H1 (cell line): ENCODE measurements at regions not wholly inside any gene's neighbourhood (a gene's known extent, or its start where the extent isn't known, plus 50 kb on each side); places are given as distances from the start of the nearest gene placed in this dataset.

ENCODE experiments used
- CTCF ChIA-PET: fragments of 300-600 bp; sonication (Branson Sonifier 250); formaldehyde crosslinking; loops from one replicate; lab custom pipeline; 2021; ENCODE audit not compliant: partially characterized antibody; lab: Charles Lee
- POLR2A ChIA-PET: fragments of 300-600 bp; sonication (Branson Sonifier 250); formaldehyde crosslinking; loops from one replicate; lab custom pipeline; 2021; ENCODE audit warnings: inconsistent platforms; ENCODE audit not compliant: partially characterized antibody; lab: Charles Lee
- DNase-seq, 2 experiments: peaks; one replicate each; pipeline versions ENCODE4 v3.0.0 to v3.0.0-alpha.2; 2010 to 2022; ENCODE audit warnings: low spot score in 2 of 2, low read depth in 1 of 2, mixed read lengths in 1 of 2
- FAIRE-seq: peaks from 2 replicates; lab custom pipeline; 2011; peaks lifted over from hg19 to GRCh38; lab: Jason Lieb, UNC
- H2AFZ ChIP-seq: 2 replicates; pipeline ENCODE4 v1.8.1; 2012; ENCODE audit warnings: low read length, inconsistent platforms
- H2AK5ac ChIP-seq: 2 replicates; pipeline ENCODE4 v1.6.1; 2013; ENCODE audit warnings: low read depth, low read length
- H2BK120ac ChIP-seq: replicated peaks from 2 replicates; pipeline ENCODE3; 2013; ENCODE audit warnings: low read depth, low read length, inconsistent platforms
- H2BK12ac ChIP-seq: 2 replicates; pipeline ENCODE4 v1.6.1; 2013; ENCODE audit warnings: low read depth, low read length
- H2BK15ac ChIP-seq: 2 replicates; pipeline ENCODE4 v1.6.1; 2013; ENCODE audit warnings: low read length
- H2BK20ac ChIP-seq: 2 replicates; pipeline ENCODE4 v1.6.1; 2013; ENCODE audit warnings: low read length
- H2BK5ac ChIP-seq: 2 replicates; pipeline ENCODE4 v1.6.1; 2013; ENCODE audit warnings: low read depth, low read length
- H3K14ac ChIP-seq: 2 replicates; pipeline ENCODE4 v1.6.1; 2013; ENCODE audit warnings: inconsistent platforms; ENCODE audit not compliant: insufficient read length
- H3K18ac ChIP-seq: 2 replicates; pipeline ENCODE4 v1.6.1; 2013; ENCODE audit warnings: low read length; ENCODE audit errors: extremely low read depth
- H3K23ac ChIP-seq: 2 replicates; pipeline ENCODE4 v1.6.1; 2013; ENCODE audit warnings: inconsistent platforms; ENCODE audit not compliant: insufficient read length
- H3K23me2 ChIP-seq: 2 replicates; pipeline ENCODE4 v1.6.1; 2013; ENCODE audit warnings: low read depth, low read length
- H3K27ac ChIP-seq: 2 replicates; pipeline ENCODE4 v1.6.1; 2011; ENCODE audit warnings: low read depth, low read length, inconsistent platforms
- H3K27me3 ChIP-seq, 4 experiments: replicated peaks in 1 of 4; 1 replicate in 1 of 4; 2 replicates in 3 of 4; pipeline versions ENCODE4 v1.6.1 to v1.8.1; 2011 to 2013; ENCODE audit warnings: low read length in 3 of 4, mild to moderate bottlenecking in 3 of 4, inconsistent platforms in 2 of 4, mixed read lengths in 2 of 4, moderate library complexity in 1 of 4; ENCODE audit not compliant: control insufficient read depth in 3 of 4, insufficient read depth in 3 of 4; ENCODE audit errors: extremely low read depth in 1 of 4
- H3K36me3 ChIP-seq, 4 experiments: 2 replicates each; pipeline versions ENCODE4 v1.6.1 to v1.8.1; 2011 to 2013; ENCODE audit warnings: mild to moderate bottlenecking in 4 of 4, low read length in 3 of 4, moderate library complexity in 2 of 4, control low read depth in 1 of 4, inconsistent platforms in 1 of 4; ENCODE audit not compliant: insufficient read depth in 4 of 4, control insufficient read depth in 2 of 4
- H3K4ac ChIP-seq: replicated peaks from 2 replicates; pipeline ENCODE3; 2013; ENCODE audit warnings: low read length, low read depth, mixed read lengths, inconsistent platforms; ENCODE audit not compliant: insufficient read length
- H3K4me1 ChIP-seq, 4 experiments: replicated peaks in 1 of 4; 1 replicate in 1 of 4; 2 replicates in 3 of 4; pipeline versions ENCODE4 v1.6.1 to v1.8.1; 2011 to 2013; ENCODE audit warnings: low read length in 3 of 4, inconsistent platforms in 2 of 4, mixed read lengths in 1 of 4; ENCODE audit not compliant: insufficient read depth in 4 of 4, control insufficient read depth in 3 of 4
- H3K4me2 ChIP-seq, 2 experiments: 2 replicates each; pipeline versions ENCODE4 v1.6.1 to v1.8.1; 2011 to 2013; ENCODE audit warnings: low read depth in 2 of 2, low read length in 2 of 2, control low read depth in 1 of 2, inconsistent platforms in 1 of 2, mild to moderate bottlenecking in 1 of 2; ENCODE audit not compliant: insufficient read depth in 1 of 2
- H3K4me3 ChIP-seq, 4 experiments: fragments of 200-600, 300-600 bp in 1 of 4; sonication (generic), shearing (Covaris generic), sonication (Bioruptor Twin) in 1 of 4; 2 replicates each; pipeline versions ENCODE4 v1.5.1 to v1.8.1; 2011 to 2016; ENCODE audit warnings: low read length in 4 of 4, low read depth in 3 of 4, control low read depth in 2 of 4, inconsistent platforms in 2 of 4, mild to moderate bottlenecking in 2 of 4, mixed read lengths in 1 of 4, moderate library complexity in 1 of 4; ENCODE audit not compliant: insufficient read depth in 2 of 4; ENCODE audit errors: extremely low read depth in 1 of 4
- H3K56ac ChIP-seq: replicated peaks from 2 replicates; pipeline ENCODE3; 2013; ENCODE audit warnings: low read depth, mild to moderate bottlenecking, mixed read lengths, low read length, inconsistent platforms; ENCODE audit not compliant: insufficient read length
- H3K79me1 ChIP-seq: 2 replicates; pipeline ENCODE4 v1.6.1; 2013; ENCODE audit warnings: low read depth, low read length, control low read depth
- H3K79me2 ChIP-seq, 2 experiments: 2 replicates each; pipeline versions ENCODE4 v1.6.1 to v1.8.1; 2012 to 2013; ENCODE audit warnings: low read length in 2 of 2, mild to moderate bottlenecking in 2 of 2, inconsistent platforms in 1 of 2; ENCODE audit not compliant: insufficient read depth in 2 of 2, control insufficient read depth in 1 of 2
- H3K9ac ChIP-seq, 4 experiments: replicated peaks in 1 of 4; 1 replicate in 1 of 4; 2 replicates in 3 of 4; pipeline versions ENCODE4 v1.6.1 to v1.8.1; 2011 to 2013; ENCODE audit warnings: low read depth in 3 of 4, low read length in 3 of 4, control low read depth in 2 of 4, mild to moderate bottlenecking in 2 of 4, moderate library complexity in 2 of 4, inconsistent platforms in 1 of 4; ENCODE audit errors: extremely low read depth in 1 of 4
- H3K9me3 ChIP-seq, 2 experiments: 2 replicates each; pipeline versions ENCODE4 v1.6.1 to v1.8.1; 2012 to 2013; ENCODE audit warnings: mild to moderate bottlenecking in 2 of 2, moderate library complexity in 2 of 2, control low read depth in 1 of 2, inconsistent platforms in 1 of 2, low read depth in 1 of 2, low read length in 1 of 2, mixed read lengths in 1 of 2; ENCODE audit not compliant: insufficient read depth in 2 of 2
- H4K20me1 ChIP-seq, 2 experiments: replicated peaks in 1 of 2; 2 replicates each; pipeline versions ENCODE3 to v1.8.1; 2011 to 2013; ENCODE audit warnings: inconsistent platforms in 2 of 2, low read length in 2 of 2, mild to moderate bottlenecking in 1 of 2; ENCODE audit not compliant: insufficient read depth in 2 of 2, control insufficient read depth in 1 of 2
- H4K5ac ChIP-seq: 2 replicates; pipeline ENCODE4 v1.6.1; 2013; ENCODE audit warnings: low read length, low read depth, mixed read lengths, inconsistent platforms; ENCODE audit not compliant: insufficient read length
- H4K8ac ChIP-seq: 2 replicates; pipeline ENCODE4 v1.8.0; 2013; ENCODE audit warnings: mild to moderate bottlenecking, moderate library complexity, low read length, inconsistent platforms; ENCODE audit not compliant: insufficient read depth; ENCODE audit errors: extremely low read depth
- H4K91ac ChIP-seq: replicated peaks from 2 replicates; pipeline ENCODE3; 2013; ENCODE audit warnings: low read length, mixed read lengths, inconsistent platforms; ENCODE audit not compliant: insufficient read length
- CBX8 ChIP-seq: fragments of 300-800, 300-1000 bp; sonication (generic); IDR thresholded peaks from 2 replicates; pipeline ENCODE4 v1.7.1; 2016; ENCODE audit warnings: low read depth, low read length, borderline replicate concordance
- CHD2 ChIP-seq: IDR thresholded peaks from 2 replicates; pipeline ENCODE4 v1.6.1; 2012; ENCODE audit warnings: low read length, improper control_type of control experiment
- EGR1 ChIP-seq: IDR thresholded peaks from 2 replicates; pipeline ENCODE4 v1.6.1; 2011; ENCODE audit warnings: low read depth, low read length, borderline replicate concordance
- FOSL1 ChIP-seq: IDR thresholded peaks from 2 replicates; pipeline ENCODE4 v1.6.1; 2011; ENCODE audit warnings: mild to moderate bottlenecking, low read depth, low read length, moderate library complexity; ENCODE audit not compliant: insufficient read depth
- GABPA ChIP-seq: IDR thresholded peaks from 2 replicates; pipeline ENCODE4 v1.6.1; 2011; ENCODE audit warnings: mild to moderate bottlenecking, low read length, moderate library complexity, borderline replicate concordance; ENCODE audit not compliant: insufficient read depth
- GTF2F1 ChIP-seq: IDR thresholded peaks from 2 replicates; pipeline ENCODE4 v1.6.1; 2012; ENCODE audit warnings: low read depth, low read length, improper control_type of control experiment, borderline replicate concordance
- RAD21 ChIP-seq, 2 experiments: IDR thresholded peaks in 1 of 2; conservative IDR thresholded peaks in 1 of 2; 2 replicates each; pipeline ENCODE4 v1.6.1; 2011; ENCODE audit warnings: low read depth in 2 of 2, low read length in 2 of 2, improper control_type of control experiment in 1 of 2, inconsistent platforms in 1 of 2, mild to moderate bottlenecking in 1 of 2, moderate library complexity in 1 of 2
- RFX5 ChIP-seq: IDR thresholded peaks from 2 replicates; pipeline ENCODE4 v1.6.1; 2011; ENCODE audit warnings: low read depth, low read length, improper control_type of control experiment, borderline replicate concordance
- SIX5 ChIP-seq: IDR thresholded peaks from 2 replicates; pipeline ENCODE4 v1.6.1; 2011; ENCODE audit warnings: mild to moderate bottlenecking, low read depth, low read length
- SP1 ChIP-seq: IDR thresholded peaks from 2 replicates; pipeline ENCODE4 v1.6.1; 2011; ENCODE audit warnings: low read depth, low read length
- SRF ChIP-seq: IDR thresholded peaks from 2 replicates; pipeline ENCODE4 v1.6.1; 2011; ENCODE audit warnings: mild to moderate bottlenecking, low read depth, low read length, moderate library complexity
- ZNF274 ChIP-seq: IDR thresholded peaks from 2 replicates; pipeline ENCODE4 v1.7.0; 2012; ENCODE audit warnings: low read length, borderline replicate concordance; ENCODE audit errors: extremely low read depth
- WGBS, 2 experiments: shearing (Covaris generic) in 1 of 2; methylation state at CpG; one replicate each; pipeline versions ENCODE4 v1.1.6 to v1.1.7; 2013 to 2015; ENCODE audit warnings: low lambda C conversion rate in 2 of 2, mixed read lengths in 2 of 2, inconsistent platforms in 1 of 2, low coverage in 1 of 2, missing lambda C conversion rate in 1 of 2; ENCODE audit not compliant: insufficient replicate concordance in 2 of 2, insufficient coverage in 1 of 2, insufficient read length in 1 of 2; ENCODE audit errors: extremely low coverage in 1 of 2, missing lambda C conversion rate in 1 of 2; 5-methylcytosine and 5-hydroxymethylcytosine counted together

DNA sequence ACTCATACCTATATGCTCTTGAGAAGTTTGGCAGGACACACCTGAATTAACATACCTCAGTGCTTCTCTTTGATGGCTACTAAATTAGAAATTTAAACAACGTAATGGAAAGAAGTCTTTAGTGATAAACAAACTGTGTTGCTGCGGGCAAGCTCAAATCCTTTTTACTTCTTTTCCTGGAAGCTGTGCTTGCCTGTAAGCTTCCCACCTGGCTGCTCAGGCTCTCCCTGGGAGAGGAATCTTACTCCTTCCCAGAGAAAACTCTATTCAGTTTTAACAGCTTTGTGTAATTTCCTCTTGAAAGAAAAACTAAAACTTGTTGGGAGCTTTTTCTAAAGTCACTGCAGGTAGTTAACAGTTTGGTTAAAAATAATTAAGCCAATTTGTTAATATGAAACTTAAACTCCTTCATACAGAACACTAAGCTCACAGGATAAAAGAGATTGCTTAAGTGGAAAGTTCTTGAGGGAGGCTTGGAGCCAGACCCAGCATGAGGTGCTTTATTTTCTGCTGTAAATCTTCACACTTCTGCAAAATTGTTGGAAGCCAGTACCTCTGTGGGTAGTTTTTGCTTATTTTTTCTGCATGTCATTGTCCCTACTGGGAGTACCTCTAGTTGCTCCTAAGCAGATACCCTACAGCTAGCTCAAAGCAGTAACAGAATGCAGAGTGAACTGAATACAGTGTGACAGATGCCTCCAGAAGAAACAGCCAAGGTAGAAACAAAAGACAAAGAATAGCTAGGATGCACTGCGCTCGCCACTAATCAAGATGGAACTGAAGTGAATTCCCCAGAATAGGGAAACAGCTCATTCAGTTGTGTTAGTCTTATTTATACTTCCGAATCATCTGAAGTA is 1253.0 kb downstream of the PCDH17 start:
- no peak overlapping the region for H3K14ac ChIP-seq
- H3K79me2 ChIP-seq = no peaks in the 10 kb centered on the region
- no peak overlapping the region for H2BK120ac ChIP-seq
- no peaks in the 10 kb centered on the region for H3K23me2 ChIP-seq
- no peak overlapping the region for H3K4me3 ChIP-seq
- no peaks in the 10 kb centered on the region for H3K36me3 ChIP-seq
- FAIRE-seq (no peak), DNase-seq (no peak)
- TF ChIP-seq CHD2 = no peak
- TF ChIP-seq FOSL1 = no peak
- no peak for TF ChIP-seq SP1
- TF ChIP-seq GTF2F1 = no peak
- TF ChIP-seq GABPA = no peak
- TF ChIP-seq RFX5 = no peak
- TF ChIP-seq CBX8 = no peak
- TF ChIP-seq SIX5 = no peak
- no peak for TF ChIP-seq ZNF274
- no peak for TF ChIP-seq EGR1
- TF ChIP-seq SRF = no peak
- TF ChIP-seq RAD21 (IDR thresholded peaks at IDR 0.05 in 1 of 2, conservative IDR thresholded peaks at IDR 0.05 in 1 of 2; ENCODE audit: low read depth in 2 of 2, low read length in 2 of 2) = no peak
- no peak overlapping the region for H2BK12ac ChIP-seq
- peaks cover 0 to 5% (median 2%) of the 10 kb centered on the region in 4 experiments; a peak in 2 of 7 replicates for H3K4me1 ChIP-seq
- H2AFZ ChIP-seq = no peak overlapping the region
- ChIA-PET POLR2A (no interaction called here), CTCF (interaction anchor here (0.6 to 1.3 kb wide), 2 partner anchors 72 to 1257 kb away, joined by 3 read pairs; no protein-coding TSS in a partner anchor)
- no peaks in the 10 kb centered on the region for H3K27me3 ChIP-seq
- H3K18ac ChIP-seq = no peak overlapping the region
- H3K9ac ChIP-seq = no peak overlapping the region
- H3K4ac ChIP-seq = no peak overlapping the region
- no peak overlapping the region for H3K27ac ChIP-seq
- H3K23ac ChIP-seq = no peak overlapping the region
- H4K8ac ChIP-seq = no peak overlapping the region
- H3K4me2 ChIP-seq = no peak overlapping the region
- H2BK20ac ChIP-seq = no peak overlapping the region
- no peak overlapping the region for H4K5ac ChIP-seq
- H2AK5ac ChIP-seq = no peak overlapping the region
- no peaks in the 10 kb centered on the region for H4K20me1 ChIP-seq
- H3K9me3 ChIP-seq = no peaks in the 10 kb centered on the region
- no peaks in the 10 kb centered on the region for H3K79me1 ChIP-seq
- H3K56ac ChIP-seq = no peak overlapping the region
- H2BK15ac ChIP-seq = no peak overlapping the region
- H4K91ac ChIP-seq = no peak overlapping the region
- no peak overlapping the region for H2BK5ac ChIP-seq
- 64% methylated on average over 5 of the region's 5 CpGs; no CpG with 5 or more reads in 1 of the 2 experiments for WGBS, 2 experiments
